NB4 (cell line): ENCODE measurements at regions not wholly inside any gene's neighbourhood (a gene's known extent, or its start where the extent isn't known, plus 50 kb on each side); places are given as distances from the start of the nearest gene placed in this dataset.

Experiments used
- DNase-seq: peaks from one replicate; pipeline ENCODE4 v3.0.0; 2010; ENCODE audit warnings: low read depth
- H3K4me3 ChIP-seq: one replicate; pipeline ENCODE4 v1.5.1; 2011; ENCODE audit warnings: mild to moderate bottlenecking, low read depth, low read length, moderate library complexity
- CTCF ChIP-seq: IDR thresholded peaks from one replicate; pipeline ENCODE4 v1.5.1; 2012; ENCODE audit warnings: low read depth, low read length
- MAX ChIP-seq: IDR thresholded peaks from 2 replicates; pipeline ENCODE4 v1.6.1; 2011; ENCODE audit warnings: low read depth, low read length
- MYC ChIP-seq: IDR thresholded peaks from 2 replicates; pipeline ENCODE4 v1.6.1; 2011; ENCODE audit warnings: low read depth, low read length
- POLR2A ChIP-seq: IDR thresholded peaks from 2 replicates; pipeline ENCODE4 v1.6.1; 2011; ENCODE audit warnings: mild to moderate bottlenecking; ENCODE audit not compliant: insufficient read length; ENCODE audit errors: extremely low read depth

GRCh38 chr15:36278219-36278618 lies 301.2 kb upstream of the CDIN1 start:
- H3K4me3 ChIP-seq = no peak overlapping the region
- DNase-seq = peak; percentile 13
- TF ChIP-seq MAX (no peak), POLR2A (no peak), MYC (no peak), CTCF (no peak)

DNA sequence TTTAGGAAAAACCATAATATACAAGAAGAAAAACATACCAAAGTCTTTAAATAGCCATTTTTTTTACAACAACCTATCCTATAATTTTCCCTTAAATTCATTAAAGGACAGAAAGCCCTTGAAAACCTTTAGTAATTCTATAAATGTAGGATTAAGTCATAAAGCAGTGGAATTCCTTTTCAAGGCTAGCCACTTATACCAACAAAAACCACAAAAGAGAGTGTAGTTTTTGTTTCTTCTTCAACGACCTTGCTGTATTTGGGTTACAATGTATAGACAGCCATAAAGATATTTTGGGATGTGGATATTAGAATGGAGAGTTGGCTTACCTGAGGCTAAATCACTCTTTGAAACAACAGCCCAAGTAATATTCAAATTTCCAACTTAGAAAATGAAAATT lies 296.6 kb upstream of the CDIN1 start:
- TF ChIP-seq MAX = no peak
- no peak for TF ChIP-seq CTCF
- no peak for TF ChIP-seq MYC
- TF ChIP-seq POLR2A = no peak
- no peak overlapping the region for H3K4me3 ChIP-seq
- no peak for DNase-seq

- DNase-seq = no peak
- no peak overlapping the region for H3K4me3 ChIP-seq
- no peak for TF ChIP-seq MYC
- TF ChIP-seq MAX = no peak
- no peak for TF ChIP-seq CTCF
Measured at GRCh38 chr15:36284911-36285310, 294.5 kb upstream of the CDIN1 start.

DNA sequence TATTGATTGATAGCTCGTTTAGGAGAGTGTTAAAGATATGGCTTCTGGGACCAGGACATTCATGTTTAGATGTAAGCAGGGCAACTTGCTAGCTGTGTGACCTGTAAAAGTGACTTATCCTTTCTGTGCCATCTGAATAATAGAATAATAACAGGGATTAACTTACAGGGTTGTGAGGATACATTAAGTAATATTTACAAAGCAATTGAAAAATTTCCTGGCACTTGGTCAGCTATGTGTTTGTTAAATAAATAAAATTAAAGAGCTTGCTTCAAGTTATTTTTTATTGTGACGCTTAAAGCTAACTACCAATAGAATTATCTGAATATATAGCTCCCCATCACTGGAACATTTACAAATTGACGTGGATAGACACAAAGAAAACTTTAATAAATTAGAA lies 287.9 kb upstream of the CDIN1 start:
- no peak for DNase-seq
- H3K4me3 ChIP-seq = no peak overlapping the region
- TF ChIP-seq MYC (no peak), MAX (no peak), POLR2A (no peak), CTCF (no peak)

DNA sequence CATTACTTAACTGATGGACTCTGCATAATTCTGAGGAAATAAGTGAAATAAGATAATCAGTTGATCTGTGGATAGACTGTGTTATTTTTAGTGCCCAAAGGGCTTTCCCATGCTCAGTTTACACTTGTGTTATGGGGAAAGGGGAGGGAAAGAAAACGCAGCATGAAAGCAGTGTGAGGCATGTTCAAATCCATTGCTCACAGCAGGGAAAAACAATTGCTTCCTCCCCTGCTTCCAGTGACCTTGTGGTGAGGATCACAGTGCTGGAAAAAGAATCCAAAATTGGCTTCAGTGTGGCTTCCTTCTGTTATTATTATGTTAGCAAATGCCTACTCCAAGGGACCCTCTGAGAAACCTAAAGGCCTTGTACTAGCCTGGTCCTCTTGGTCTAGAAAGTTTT lies 285.1 kb upstream of the CDIN1 start:
- no peak for DNase-seq
- TF ChIP-seq CTCF = no peak
- no peak for TF ChIP-seq MYC
- no peak for TF ChIP-seq POLR2A
- no peak for TF ChIP-seq MAX
- H3K4me3 ChIP-seq = no peak overlapping the region

DNA sequence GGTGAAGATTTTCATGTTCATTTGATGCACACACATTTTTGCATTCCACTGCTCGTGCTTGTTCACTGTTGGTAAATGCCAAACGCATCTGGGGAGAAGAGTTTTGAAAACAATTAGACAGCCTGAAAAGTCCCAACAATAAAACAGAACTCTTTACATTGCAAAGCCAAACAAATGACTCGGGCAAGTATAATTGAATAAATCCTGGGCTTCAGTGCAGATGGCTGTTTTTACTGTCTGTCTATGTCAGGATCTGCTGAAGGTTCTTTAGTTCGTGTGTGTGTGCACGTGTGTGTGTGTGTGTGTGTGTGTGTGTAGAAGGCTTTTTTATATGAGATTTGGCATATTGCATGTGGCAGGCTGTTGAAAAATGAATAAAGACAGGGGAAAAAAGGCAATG lies 277.5 kb upstream of the CDIN1 start:
- no peak for DNase-seq
- TF ChIP-seq POLR2A = no peak
- no peak for TF ChIP-seq CTCF
- TF ChIP-seq MYC = no peak
- no peak for TF ChIP-seq MAX
- no peak overlapping the region for H3K4me3 ChIP-seq
